ENCODE measurements at regions not wholly inside any gene's neighbourhood (a gene's known extent, or its start where the extent isn't known, plus 50 kb on each side); places are given as distances from the start of the nearest gene placed in this dataset.

- no peaks in the 10 kb centered on the region for H4K20me1 ChIP-seq (ENCODE audit: insufficient read depth)
- no peak for DNase-seq
- TF ChIP-seq TAF1 (IDR thresholded peaks at IDR 0.05; ENCODE audit: borderline replicate concordance, low read depth, low read length) (no peak), FOSL2 (IDR thresholded peaks at IDR 0.05; ENCODE audit: borderline replicate concordance, low read depth) (no peak), RXRA (IDR thresholded peaks at IDR 0.05; ENCODE audit: borderline replicate concordance, low read depth) (no peak), FOXM1 (IDR thresholded peaks at IDR 0.05; ENCODE audit: low read depth) (no peak), FOXJ3 (CRISPR knock-in tag; IDR thresholded peaks at IDR 0.05) (no peak), MEF2A (IDR thresholded peaks at IDR 0.05; ENCODE audit: borderline replicate concordance, low read depth) (no peak), JUND (IDR thresholded peaks at IDR 0.05) (no peak), YY1 (IDR thresholded peaks at IDR 0.05; ENCODE audit: low read depth) (no peak), EZH2phosphoT487 (IDR thresholded peaks at IDR 0.05; ENCODE audit: borderline replicate concordance, low read depth) (no peak), NFIC (IDR thresholded peaks at IDR 0.05; ENCODE audit: borderline replicate concordance) (no peak), TEAD4 (IDR thresholded peaks at IDR 0.05; ENCODE audit: borderline replicate concordance, insufficient read depth) (no peak), GATA2 (CRISPR knock-in tag; IDR thresholded peaks at IDR 0.05) (no peak), GABPA (IDR thresholded peaks at IDR 0.05; ENCODE audit: low read depth) (no peak)
- TF ChIP-seq, protein P1, sequence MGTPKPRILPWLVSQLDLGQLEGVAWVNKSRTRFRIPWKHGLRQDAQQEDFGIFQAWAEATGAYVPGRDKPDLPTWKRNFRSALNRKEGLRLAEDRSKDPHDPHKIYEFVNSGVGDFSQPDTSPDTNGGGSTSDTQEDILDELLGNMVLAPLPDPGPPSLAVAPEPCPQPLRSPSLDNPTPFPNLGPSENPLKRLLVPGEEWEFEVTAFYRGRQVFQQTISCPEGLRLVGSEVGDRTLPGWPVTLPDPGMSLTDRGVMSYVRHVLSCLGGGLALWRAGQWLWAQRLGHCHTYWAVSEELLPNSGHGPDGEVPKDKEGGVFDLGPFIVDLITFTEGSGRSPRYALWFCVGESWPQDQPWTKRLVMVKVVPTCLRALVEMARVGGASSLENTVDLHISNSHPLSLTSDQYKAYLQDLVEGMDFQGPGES (IDR thresholded peaks at IDR 0.05; ENCODE audit: low read depth, low read length) = no peak
- TF ChIP-seq, protein P2, sequence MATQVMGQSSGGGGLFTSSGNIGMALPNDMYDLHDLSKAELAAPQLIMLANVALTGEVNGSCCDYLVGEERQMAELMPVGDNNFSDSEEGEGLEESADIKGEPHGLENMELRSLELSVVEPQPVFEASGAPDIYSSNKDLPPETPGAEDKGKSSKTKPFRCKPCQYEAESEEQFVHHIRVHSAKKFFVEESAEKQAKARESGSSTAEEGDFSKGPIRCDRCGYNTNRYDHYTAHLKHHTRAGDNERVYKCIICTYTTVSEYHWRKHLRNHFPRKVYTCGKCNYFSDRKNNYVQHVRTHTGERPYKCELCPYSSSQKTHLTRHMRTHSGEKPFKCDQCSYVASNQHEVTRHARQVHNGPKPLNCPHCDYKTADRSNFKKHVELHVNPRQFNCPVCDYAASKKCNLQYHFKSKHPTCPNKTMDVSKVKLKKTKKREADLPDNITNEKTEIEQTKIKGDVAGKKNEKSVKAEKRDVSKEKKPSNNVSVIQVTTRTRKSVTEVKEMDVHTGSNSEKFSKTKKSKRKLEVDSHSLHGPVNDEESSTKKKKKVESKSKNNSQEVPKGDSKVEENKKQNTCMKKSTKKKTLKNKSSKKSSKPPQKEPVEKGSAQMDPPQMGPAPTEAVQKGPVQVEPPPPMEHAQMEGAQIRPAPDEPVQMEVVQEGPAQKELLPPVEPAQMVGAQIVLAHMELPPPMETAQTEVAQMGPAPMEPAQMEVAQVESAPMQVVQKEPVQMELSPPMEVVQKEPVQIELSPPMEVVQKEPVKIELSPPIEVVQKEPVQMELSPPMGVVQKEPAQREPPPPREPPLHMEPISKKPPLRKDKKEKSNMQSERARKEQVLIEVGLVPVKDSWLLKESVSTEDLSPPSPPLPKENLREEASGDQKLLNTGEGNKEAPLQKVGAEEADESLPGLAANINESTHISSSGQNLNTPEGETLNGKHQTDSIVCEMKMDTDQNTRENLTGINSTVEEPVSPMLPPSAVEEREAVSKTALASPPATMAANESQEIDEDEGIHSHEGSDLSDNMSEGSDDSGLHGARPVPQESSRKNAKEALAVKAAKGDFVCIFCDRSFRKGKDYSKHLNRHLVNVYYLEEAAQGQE (IDR thresholded peaks at IDR 0.05; ENCODE audit: low read depth, low read length) = no peak
- TF ChIP-seq, protein P3, sequence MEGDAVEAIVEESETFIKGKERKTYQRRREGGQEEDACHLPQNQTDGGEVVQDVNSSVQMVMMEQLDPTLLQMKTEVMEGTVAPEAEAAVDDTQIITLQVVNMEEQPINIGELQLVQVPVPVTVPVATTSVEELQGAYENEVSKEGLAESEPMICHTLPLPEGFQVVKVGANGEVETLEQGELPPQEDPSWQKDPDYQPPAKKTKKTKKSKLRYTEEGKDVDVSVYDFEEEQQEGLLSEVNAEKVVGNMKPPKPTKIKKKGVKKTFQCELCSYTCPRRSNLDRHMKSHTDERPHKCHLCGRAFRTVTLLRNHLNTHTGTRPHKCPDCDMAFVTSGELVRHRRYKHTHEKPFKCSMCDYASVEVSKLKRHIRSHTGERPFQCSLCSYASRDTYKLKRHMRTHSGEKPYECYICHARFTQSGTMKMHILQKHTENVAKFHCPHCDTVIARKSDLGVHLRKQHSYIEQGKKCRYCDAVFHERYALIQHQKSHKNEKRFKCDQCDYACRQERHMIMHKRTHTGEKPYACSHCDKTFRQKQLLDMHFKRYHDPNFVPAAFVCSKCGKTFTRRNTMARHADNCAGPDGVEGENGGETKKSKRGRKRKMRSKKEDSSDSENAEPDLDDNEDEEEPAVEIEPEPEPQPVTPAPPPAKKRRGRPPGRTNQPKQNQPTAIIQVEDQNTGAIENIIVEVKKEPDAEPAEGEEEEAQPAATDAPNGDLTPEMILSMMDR (IDR thresholded peaks at IDR 0.05) = no peak
- H2AFZ ChIP-seq (ENCODE audit: low read depth) = no peak overlapping the region
- peaks cover 6% of the 10 kb centered on the region; the same call in 1 of the 2 replicates for H3K9me3 ChIP-seq
- H3K4me1 ChIP-seq (ENCODE audit: control insufficient read depth in 1 of 2, insufficient read depth in 2 of 2, low read depth in 1 of 2, low read length in 1 of 2) = no peaks in the 10 kb centered on the region
- no peak overlapping the region for H3K27ac ChIP-seq (ENCODE audit: low read depth in 2 of 2, low read length in 1 of 2)
- no peak overlapping the region for H3K4me3 ChIP-seq (ENCODE audit: low read depth in 2 of 2, low read length in 1 of 2)
- POLR2A ChIA-PET = no interaction called here
- no peaks in the 10 kb centered on the region for H3K27me3 ChIP-seq (ENCODE audit: insufficient read depth)
- no peak overlapping the region for H3K9ac ChIP-seq
- H3K79me2 ChIP-seq (ENCODE audit: insufficient read depth) = no peaks in the 10 kb centered on the region
- 48% methylated on average over 1 of the region's 1 CpG for WGBS (ENCODE audit: low lambda C conversion rate)
- CTCF ChIA-PET = interaction anchor here (0.7 to 0.8 kb wide), 2 partner anchors 19 to 23 kb away, joined by 4 read pairs; no protein-coding TSS in a partner anchor
- H3K36me3 ChIP-seq (replicated peaks in 1 of 2; ENCODE audit: control insufficient read depth in 1 of 2, insufficient read depth in 2 of 2, low read length in 1 of 2) = no peaks in the 10 kb centered on the region
- no peaks in the 10 kb centered on the region for H3F3A ChIP-seq (replicated peaks; ENCODE audit: insufficient read depth)
- no peak overlapping the region for H3K4me2 ChIP-seq
- no peaks in the 10 kb centered on the region for H3K9me2 ChIP-seq
These were observed 69.1 kb upstream of the VANGL1 start for GRCh38 chr1:115572710-115573109.
